HAP-1 (cell line): ENCODE measurements at regions not wholly inside any gene's neighbourhood (a gene's known extent, or its start where the extent isn't known, plus 50 kb on each side); places are given as distances from the start of the nearest gene placed in this dataset.

Experiments used
- DNase-seq, 2 experiments: peaks; one replicate each; pipeline ENCODE4 v3.0.0-alpha.2; 2016 to 2020; ENCODE audit warnings: low spot score in 2 of 2
- H3K27me3 ChIP-seq: fragments of 250-450 bp; sonication (Bioruptor Pico); 2 replicates; pipeline ENCODE4 v1.5.1; 2020; ENCODE audit warnings: low read depth, mild to moderate bottlenecking, moderate library complexity
- H3K36me3 ChIP-seq: fragments of 250-450 bp; sonication (Bioruptor Pico); replicated peaks from 2 replicates; pipeline ENCODE4 v1.5.1; 2020; ENCODE audit warnings: mild to moderate bottlenecking
- H3K4me1 ChIP-seq: fragments of 250-450 bp; sonication (Bioruptor Pico); 2 replicates; pipeline ENCODE4 v1.5.1; 2020; ENCODE audit warnings: mild to moderate bottlenecking
- H3K4me3 ChIP-seq: fragments of 250-450 bp; sonication (Bioruptor Pico); 2 replicates; pipeline ENCODE4 v1.5.1; 2020; ENCODE audit warnings: mild to moderate bottlenecking, moderate library complexity
- H3K9me3 ChIP-seq: fragments of 250-450 bp; sonication (Bioruptor Pico); 2 replicates; pipeline ENCODE4 v1.5.1; 2020; ENCODE audit warnings: mild to moderate bottlenecking, moderate library complexity
- in situ Hi-C: fragments of 300-500 bp; cut with MboI; formaldehyde crosslinking; loops from 3 replicates; pipeline ENCODE4 v1.14.3; 2020; ENCODE audit warnings: low sequenced_read_pairs, inconsistent platforms, mixed read lengths

- peaks cover 5% of the 10 kb centered on the region; the same call in 1 of the 2 replicates for H3K27me3 ChIP-seq
- H3K36me3 ChIP-seq: no peaks in the 10 kb centered on the region
- no peak for DNase-seq
- no peak overlapping the region for H3K4me3 ChIP-seq
- H3K9me3 ChIP-seq: no peaks in the 10 kb centered on the region
- in situ Hi-C loops: no loop called here
- no peaks in the 10 kb centered on the region for H3K4me1 ChIP-seq
These were observed 959.9 kb upstream of the ADGRL4 start for GRCh38 chr1:79966438-79966837.

GRCh38 chr1:79959635-79960034 lies 953.1 kb upstream of the ADGRL4 start:
- no peak overlapping the region for H3K4me3 ChIP-seq
- H3K27me3 ChIP-seq: no peaks in the 10 kb centered on the region
- H3K36me3 ChIP-seq: no peaks in the 10 kb centered on the region
- H3K9me3 ChIP-seq: no peaks in the 10 kb centered on the region
- in situ Hi-C loops: no loop called here
- H3K4me1 ChIP-seq: no peaks in the 10 kb centered on the region
- no peak for DNase-seq

- Histone ChIP-seq H3K4me3 (no peak overlapping the region), H3K4me1 (no peaks in the 10 kb centered on the region), H3K36me3 (no peaks in the 10 kb centered on the region), H3K27me3 (no peaks in the 10 kb centered on the region), H3K9me3 (no peaks in the 10 kb centered on the region)
- no peak for DNase-seq
- in situ Hi-C loops: no loop called here
These were observed 949.4 kb upstream of the ADGRL4 start for GRCh38 chr1:79955966-79956365.

- Histone ChIP-seq H3K4me3 (no peak overlapping the region), H3K36me3 (no peaks in the 10 kb centered on the region), H3K9me3 (no peaks in the 10 kb centered on the region), H3K4me1 (no peaks in the 10 kb centered on the region), H3K27me3 (no peaks in the 10 kb centered on the region)
- in situ Hi-C loops: no loop called here
- no peak for DNase-seq
These were observed 944.0 kb upstream of the ADGRL4 start for GRCh38 chr1:79950511-79950910.

- H3K36me3 ChIP-seq: no peaks in the 10 kb centered on the region
- DNase-seq: no peak
These were observed 938.9 kb upstream of the ADGRL4 start for GRCh38 chr1:79945391-79945790.

GRCh38 chr1:79929356-79929755 lies 922.8 kb upstream of the ADGRL4 start:
- no peaks in the 10 kb centered on the region for H3K27me3 ChIP-seq
- no peaks in the 10 kb centered on the region for H3K36me3 ChIP-seq
- no peak for DNase-seq
- in situ Hi-C loops: no loop called here
- H3K4me3 ChIP-seq: no peak overlapping the region
- no peaks in the 10 kb centered on the region for H3K4me1 ChIP-seq
- H3K9me3 ChIP-seq: no peaks in the 10 kb centered on the region

More at GRCh38 chr1:79945391-79945790, 938.9 kb upstream of the ADGRL4 start:
- Histone ChIP-seq H3K4me3 (no peak overlapping the region), H3K27me3 (no peaks in the 10 kb centered on the region), H3K4me1 (no peaks in the 10 kb centered on the region), H3K9me3 (no peaks in the 10 kb centered on the region; the same call in 1 of the 2 replicates)
- in situ Hi-C loops: no loop called here

- no peak overlapping the region for H3K4me3 ChIP-seq
- no peaks in the 10 kb centered on the region for H3K9me3 ChIP-seq
- in situ Hi-C loops: no loop called here
- no peak for DNase-seq
- H3K4me1 ChIP-seq: no peaks in the 10 kb centered on the region
- no peaks in the 10 kb centered on the region for H3K27me3 ChIP-seq
- no peaks in the 10 kb centered on the region for H3K36me3 ChIP-seq
These were observed 922.4 kb upstream of the ADGRL4 start for GRCh38 chr1:79928901-79929300.

GRCh38 chr1:79920960-79921669 lies 914.6 kb upstream of the ADGRL4 start:
- in situ Hi-C loops: no loop called here
- DNase-seq: no peak
- Histone ChIP-seq H3K27me3 (no peaks in the 10 kb centered on the region), H3K4me1 (no peaks in the 10 kb centered on the region), H3K4me3 (no peak overlapping the region), H3K9me3 (no peaks in the 10 kb centered on the region), H3K36me3 (no peaks in the 10 kb centered on the region)

GRCh38 chr1:79914896-79915295 lies 908.4 kb upstream of the ADGRL4 start:
- no peaks in the 10 kb centered on the region for H3K4me1 ChIP-seq
- in situ Hi-C loops: no loop called here
- H3K4me3 ChIP-seq: no peak overlapping the region
- H3K36me3 ChIP-seq: no peaks in the 10 kb centered on the region
- peaks cover 2% of the 10 kb centered on the region; the same call in 1 of the 2 replicates for H3K27me3 ChIP-seq
- DNase-seq: no peak
- no peaks in the 10 kb centered on the region for H3K9me3 ChIP-seq

- Histone ChIP-seq H3K9me3 (no peaks in the 10 kb centered on the region), H3K4me1 (no peaks in the 10 kb centered on the region), H3K27me3 (peaks cover 2% of the 10 kb centered on the region; the same call in 1 of the 2 replicates), H3K4me3 (no peak overlapping the region), H3K36me3 (no peaks in the 10 kb centered on the region)
- DNase-seq: no peak
- in situ Hi-C loops: no loop called here
These were observed 906.3 kb upstream of the ADGRL4 start for GRCh38 chr1:79912813-79913212.

GRCh38 chr1:79903321-79903720 lies 896.8 kb upstream of the ADGRL4 start:
- Histone ChIP-seq H3K4me3 (no peak overlapping the region), H3K9me3 (no peaks in the 10 kb centered on the region), H3K27me3 (no peaks in the 10 kb centered on the region)

GRCh38 chr1:79902418-79902817 lies 895.9 kb upstream of the ADGRL4 start:
- Histone ChIP-seq H3K9me3 (no peaks in the 10 kb centered on the region), H3K4me3 (no peak overlapping the region), H3K36me3 (no peaks in the 10 kb centered on the region), H3K27me3 (no peaks in the 10 kb centered on the region), H3K4me1 (no peaks in the 10 kb centered on the region)
- in situ Hi-C loops: no loop called here
- no peak for DNase-seq

More at GRCh38 chr1:79903321-79903720, 896.8 kb upstream of the ADGRL4 start:
- Histone ChIP-seq H3K4me1 (no peaks in the 10 kb centered on the region), H3K36me3 (no peaks in the 10 kb centered on the region)
- in situ Hi-C loops: no loop called here
- DNase-seq: no peak

- Histone ChIP-seq H3K4me3 (no peak overlapping the region), H3K27me3 (no peaks in the 10 kb centered on the region), H3K36me3 (no peaks in the 10 kb centered on the region), H3K4me1 (no peaks in the 10 kb centered on the region), H3K9me3 (no peaks in the 10 kb centered on the region)
- in situ Hi-C loops: no loop called here
- no peak for DNase-seq
These were observed 893.4 kb upstream of the ADGRL4 start for GRCh38 chr1:79899914-79900313.

GRCh38 chr1:79896140-79896539 lies 889.6 kb upstream of the ADGRL4 start:
- H3K27me3 ChIP-seq: no peaks in the 10 kb centered on the region
- no peaks in the 10 kb centered on the region for H3K9me3 ChIP-seq
- no peak for DNase-seq
- in situ Hi-C loops: no loop called here
- H3K4me3 ChIP-seq: no peak overlapping the region
- no peaks in the 10 kb centered on the region for H3K36me3 ChIP-seq
- H3K4me1 ChIP-seq: no peaks in the 10 kb centered on the region

- DNase-seq: no peak
- Histone ChIP-seq H3K36me3 (no peaks in the 10 kb centered on the region), H3K27me3 (no peaks in the 10 kb centered on the region), H3K9me3 (no peaks in the 10 kb centered on the region), H3K4me3 (no peak overlapping the region), H3K4me1 (no peaks in the 10 kb centered on the region)
- in situ Hi-C loops: no loop called here
These were observed 889.0 kb upstream of the ADGRL4 start for GRCh38 chr1:79895573-79895972.
